ENCODE measurements at regions not wholly inside any gene's neighbourhood (a gene's known extent, or its start where the extent isn't known, plus 50 kb on each side); places are given as distances from the start of the nearest gene placed in this dataset.

DNA sequence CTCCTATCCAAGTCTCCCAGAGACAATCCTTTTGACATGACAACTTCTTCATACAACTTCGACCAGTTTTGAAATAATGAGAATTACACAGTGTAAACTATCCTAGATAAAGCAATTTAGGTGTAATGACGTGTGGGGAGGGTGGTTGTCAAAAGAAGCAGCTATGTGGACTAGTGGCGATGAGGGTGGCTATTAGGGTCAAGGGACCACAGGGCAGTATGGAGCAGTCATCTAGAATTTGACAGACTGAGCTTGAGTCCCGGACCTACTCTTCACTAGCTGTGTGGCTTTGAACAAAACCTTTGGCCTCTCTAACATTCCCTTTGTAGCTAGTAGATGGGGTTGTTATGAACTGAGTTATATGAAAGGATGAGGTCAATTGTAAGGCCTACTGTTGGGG is 247.1 kb downstream of the HAPSTR1 start:
- H3K27me3 ChIP-seq (ENCODE audit: control insufficient read depth, insufficient read depth, low read length) = no peaks in the 10 kb centered on the region
- intact Hi-C loops (cut with micrococcal nuclease) = no loop called here
- no peaks in the 10 kb centered on the region for H3K9me3 ChIP-seq (ENCODE audit: control insufficient read depth, insufficient read depth, low read length)
- Mint-ChIP-seq H3K27ac (no peak overlapping the region), H3K4me3 (no peak overlapping the region), H3K27me3 (ENCODE audit: low read depth in 2 of 2) (peaks cover 0 to 13% of the 10 kb centered on the region in 2 donors), H3K36me3 (no peaks in the 10 kb centered on the region), H3K9me3 (no peaks in the 10 kb centered on the region), H3K4me1 (no peaks in the 10 kb centered on the region)
- H3K4me3 ChIP-seq (ENCODE audit: low read length) = no peak overlapping the region
- TF ChIP-seq, protein P1, sequence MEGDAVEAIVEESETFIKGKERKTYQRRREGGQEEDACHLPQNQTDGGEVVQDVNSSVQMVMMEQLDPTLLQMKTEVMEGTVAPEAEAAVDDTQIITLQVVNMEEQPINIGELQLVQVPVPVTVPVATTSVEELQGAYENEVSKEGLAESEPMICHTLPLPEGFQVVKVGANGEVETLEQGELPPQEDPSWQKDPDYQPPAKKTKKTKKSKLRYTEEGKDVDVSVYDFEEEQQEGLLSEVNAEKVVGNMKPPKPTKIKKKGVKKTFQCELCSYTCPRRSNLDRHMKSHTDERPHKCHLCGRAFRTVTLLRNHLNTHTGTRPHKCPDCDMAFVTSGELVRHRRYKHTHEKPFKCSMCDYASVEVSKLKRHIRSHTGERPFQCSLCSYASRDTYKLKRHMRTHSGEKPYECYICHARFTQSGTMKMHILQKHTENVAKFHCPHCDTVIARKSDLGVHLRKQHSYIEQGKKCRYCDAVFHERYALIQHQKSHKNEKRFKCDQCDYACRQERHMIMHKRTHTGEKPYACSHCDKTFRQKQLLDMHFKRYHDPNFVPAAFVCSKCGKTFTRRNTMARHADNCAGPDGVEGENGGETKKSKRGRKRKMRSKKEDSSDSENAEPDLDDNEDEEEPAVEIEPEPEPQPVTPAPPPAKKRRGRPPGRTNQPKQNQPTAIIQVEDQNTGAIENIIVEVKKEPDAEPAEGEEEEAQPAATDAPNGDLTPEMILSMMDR (IDR thresholded peaks at IDR 0.05) = no peak
- no peaks in the 10 kb centered on the region for H3K36me3 ChIP-seq (ENCODE audit: control insufficient read depth, insufficient read depth, low read length)
- ATAC-seq (no peak), DNase-seq (no peak)
- no peaks in the 10 kb centered on the region for H3K4me1 ChIP-seq (ENCODE audit: control insufficient read depth, insufficient read depth, low read length)
- no peak overlapping the region for H3K27ac ChIP-seq (ENCODE audit: low read length)
- WGBS (ENCODE audit: insufficient coverage) = 91% methylated on average over 3 of the region's 4 CpGs

DNA sequence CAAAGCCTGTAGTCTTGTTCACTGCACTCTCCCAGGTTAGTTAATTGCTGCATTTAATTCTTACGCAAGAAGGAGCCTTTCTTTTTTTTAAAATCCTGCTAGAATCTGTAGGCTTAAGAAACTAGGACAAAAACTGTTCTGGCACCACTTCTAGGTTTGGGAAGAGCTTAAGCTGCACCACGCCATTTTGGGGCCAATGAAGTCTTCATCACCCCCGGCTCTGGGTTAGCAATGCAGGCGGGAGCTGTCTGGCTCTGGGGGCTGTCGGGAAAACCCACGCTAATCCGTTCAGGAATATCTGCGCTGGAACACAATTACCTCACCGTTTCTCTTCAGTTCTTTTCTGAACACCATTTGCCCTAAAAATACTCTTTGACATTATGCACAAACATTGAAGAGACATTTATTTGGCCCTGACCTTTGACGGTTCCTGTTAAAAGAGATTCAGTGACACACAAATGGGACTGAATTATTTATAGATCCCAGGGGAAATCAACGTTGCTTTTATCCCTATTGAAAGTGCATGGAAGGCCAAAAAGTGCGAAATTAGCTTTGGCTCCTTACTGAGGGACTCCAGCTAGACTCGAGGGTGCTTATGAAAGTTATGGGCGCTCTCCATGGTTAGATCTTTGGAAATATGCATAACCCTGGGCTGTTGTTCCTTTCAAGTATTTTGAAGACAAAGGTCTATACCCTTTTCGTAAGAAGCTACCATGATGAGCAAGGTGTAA is 249.2 kb downstream of the HAPSTR1 start:
- Mint-ChIP-seq H3K27ac (no peak overlapping the region), H3K4me1 (no peaks in the 10 kb centered on the region), H3K36me3 (no peaks in the 10 kb centered on the region), H3K4me3 (no peak overlapping the region), H3K9me3 (no peaks in the 10 kb centered on the region), H3K27me3 (ENCODE audit: low read depth in 2 of 2) (peaks cover 0 to 10% of the 10 kb centered on the region in 2 donors)
- ATAC-seq (no peak), DNase-seq (no peak)
- TF ChIP-seq, protein P1 (IDR thresholded peaks at IDR 0.05) = no peak
- no peaks in the 10 kb centered on the region for H3K4me1 ChIP-seq (ENCODE audit: control insufficient read depth, insufficient read depth, low read length)
- H3K4me3 ChIP-seq (ENCODE audit: low read length) = no peak overlapping the region
- no peaks in the 10 kb centered on the region for H3K9me3 ChIP-seq (ENCODE audit: control insufficient read depth, insufficient read depth, low read length)
- H3K36me3 ChIP-seq (ENCODE audit: control insufficient read depth, insufficient read depth, low read length) = no peaks in the 10 kb centered on the region
- no peaks in the 10 kb centered on the region for H3K27me3 ChIP-seq (ENCODE audit: control insufficient read depth, insufficient read depth, low read length)
- H3K27ac ChIP-seq (ENCODE audit: low read length) = no peak overlapping the region
- 83% methylated on average over 14 of the region's 15 CpGs for WGBS (ENCODE audit: insufficient coverage)
- intact Hi-C loops (cut with micrococcal nuclease) = no loop called here

DNA sequence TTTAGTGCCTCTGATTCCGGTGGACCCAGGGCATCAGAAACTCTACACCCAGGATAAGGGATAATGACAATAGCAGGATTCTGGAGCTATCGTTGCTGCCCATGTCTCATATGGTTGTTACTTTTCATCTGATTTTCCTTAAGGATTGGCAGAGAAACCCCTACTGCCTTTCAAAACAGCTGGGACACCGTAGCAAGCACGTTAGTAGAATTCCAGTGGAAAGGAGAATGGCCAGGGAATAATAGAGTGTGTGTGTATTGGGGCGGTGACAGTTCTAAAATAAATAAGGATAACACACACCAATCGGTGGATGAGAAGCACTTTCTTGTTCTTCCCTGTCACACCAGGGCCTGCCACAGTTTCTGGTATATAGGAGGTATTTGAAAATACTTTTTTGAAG is 251.8 kb downstream of the HAPSTR1 start:
- Histone ChIP-seq H3K4me3 (ENCODE audit: low read length) (no peak overlapping the region), H3K27ac (ENCODE audit: low read length) (no peak overlapping the region), H3K4me1 (ENCODE audit: control insufficient read depth, insufficient read depth, low read length) (no peaks in the 10 kb centered on the region), H3K36me3 (ENCODE audit: control insufficient read depth, insufficient read depth, low read length) (no peaks in the 10 kb centered on the region), H3K27me3 (ENCODE audit: control insufficient read depth, insufficient read depth, low read length) (no peaks in the 10 kb centered on the region), H3K9me3 (ENCODE audit: control insufficient read depth, insufficient read depth, low read length) (no peaks in the 10 kb centered on the region)
- H3K27ac Mint-ChIP-seq = no peak overlapping the region
- H3K4me1 Mint-ChIP-seq = no peaks in the 10 kb centered on the region
- H3K4me3 Mint-ChIP-seq = no peak overlapping the region
- intact Hi-C loops (cut with micrococcal nuclease) = no loop called here
- TF ChIP-seq, protein P1 (IDR thresholded peaks at IDR 0.05) = no peak
- no peak for DNase-seq
- ATAC-seq = no peak
- WGBS (ENCODE audit: insufficient coverage) = 84% methylated on average over 6 of the region's 6 CpGs
- no peaks in the 10 kb centered on the region for H3K36me3 Mint-ChIP-seq
- H3K27me3 Mint-ChIP-seq (ENCODE audit: low read depth in 2 of 2) = no peaks in the 10 kb centered on the region
- H3K9me3 Mint-ChIP-seq = peaks cover 0 to 4% of the 10 kb centered on the region in 2 donors

DNA sequence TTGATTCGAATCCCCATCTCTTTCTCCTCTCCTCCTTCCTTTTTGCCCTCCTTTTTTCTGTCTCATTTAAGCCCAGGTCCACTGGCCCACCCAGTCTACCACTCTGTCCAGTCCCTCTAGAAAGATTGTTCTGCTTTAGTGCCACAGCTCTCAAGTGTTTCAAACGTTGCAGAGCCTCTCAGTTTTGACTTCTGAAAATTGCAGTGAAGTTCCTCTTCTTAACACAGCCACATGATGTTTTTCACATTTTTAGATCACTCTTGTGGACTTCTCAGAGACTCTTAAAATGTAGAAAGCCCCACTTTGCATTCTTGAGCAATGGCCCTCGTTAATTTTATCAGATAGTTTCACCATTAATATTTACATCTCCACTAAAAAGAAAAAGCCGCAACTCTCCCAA is 253.1 kb downstream of the HAPSTR1 start:
- Mint-ChIP-seq H3K36me3 (peaks cover 9% of the 10 kb centered on the region), H3K27ac (no peak overlapping the region), H3K9me3 (peaks cover 0 to 10% of the 10 kb centered on the region in 2 donors), H3K27me3 (ENCODE audit: low read depth in 2 of 2) (no peaks in the 10 kb centered on the region), H3K4me1 (no peaks in the 10 kb centered on the region), H3K4me3 (no peak overlapping the region)
- no peak overlapping the region for H3K27ac ChIP-seq (ENCODE audit: low read length)
- intact Hi-C loops (cut with micrococcal nuclease) = no loop called here
- H3K27me3 ChIP-seq (ENCODE audit: control insufficient read depth, insufficient read depth, low read length) = no peaks in the 10 kb centered on the region
- H3K36me3 ChIP-seq (ENCODE audit: control insufficient read depth, insufficient read depth, low read length) = no peaks in the 10 kb centered on the region
- no peaks in the 10 kb centered on the region for H3K4me1 ChIP-seq (ENCODE audit: control insufficient read depth, insufficient read depth, low read length)
- H3K4me3 ChIP-seq (ENCODE audit: low read length) = no peak overlapping the region
- no peak for DNase-seq
- 49% methylated on average over 4 of the region's 4 CpGs for WGBS (ENCODE audit: insufficient coverage)
- ATAC-seq = no peak
- TF ChIP-seq, protein P1 (IDR thresholded peaks at IDR 0.05) = no peak
- no peaks in the 10 kb centered on the region for H3K9me3 ChIP-seq (ENCODE audit: control insufficient read depth, insufficient read depth, low read length)
